ENCODE measurements at regions not wholly inside any gene's neighbourhood (a gene's known extent, or its start where the extent isn't known, plus 50 kb on each side); places are given as distances from the start of the nearest gene placed in this dataset.
"Not testable (repeated sequence)": the region's sequence is repeated elsewhere in the genome, so short reads cannot be mapped to it uniquely, and the experiment has no call there.

- H2BK12ac ChIP-seq (ENCODE audit: low read length in 2 of 2) = no peak overlapping the region
- H3K4me2 ChIP-seq (ENCODE audit: low read length, poor library complexity, severe bottlenecking) = no peak overlapping the region
- no peak overlapping the region for H2BK15ac ChIP-seq (ENCODE audit: low read depth, poor library complexity, severe bottlenecking)
- H3K9me3 ChIP-seq (ENCODE audit: control insufficient read depth, low read length) = no peaks in the 10 kb centered on the region
- no peak overlapping the region for H3K23ac ChIP-seq (ENCODE audit: low read length in 2 of 2)
- H3K4me1 ChIP-seq (ENCODE audit: control insufficient read depth, insufficient read depth, low read depth, low read length) = no peaks in the 10 kb centered on the region
- no peak overlapping the region for H2BK120ac ChIP-seq (ENCODE audit: low read depth, low read length)
- H2AK5ac ChIP-seq (ENCODE audit: low read length, severe bottlenecking) = no peak overlapping the region
- H3K14ac ChIP-seq (ENCODE audit: low read length in 2 of 2) = no peak overlapping the region
- no peak overlapping the region for H3K9ac ChIP-seq (ENCODE audit: low read length)
- H3K4me3 ChIP-seq (ENCODE audit: insufficient read depth in 1 of 2, low read depth in 1 of 2, low read length in 2 of 2) = no peak overlapping the region
- 69% methylated on average over 9 of the region's 9 CpGs for WGBS
- no peak overlapping the region for H2AFZ ChIP-seq (ENCODE audit: low read depth, low read length)
- H4K91ac ChIP-seq (ENCODE audit: low read length) = no peak overlapping the region
- no peak overlapping the region for H4K8ac ChIP-seq (ENCODE audit: low read length)
- DNase-seq = no peak
- H3K18ac ChIP-seq (ENCODE audit: low read depth in 1 of 2, low read length in 2 of 2) = no peak overlapping the region
- no peak overlapping the region for H3K27ac ChIP-seq (ENCODE audit: low read length, poor library complexity, severe bottlenecking)
- H3K27me3 ChIP-seq (ENCODE audit: control insufficient read depth in 1 of 2, insufficient read depth in 1 of 2, low read length in 2 of 2) = peaks cover 0 to 7% of the 10 kb centered on the region in 2 experiments
- H3K79me1 ChIP-seq (replicated peaks; ENCODE audit: low read length, poor library complexity, severe bottlenecking) = no peaks in the 10 kb centered on the region
- no peak overlapping the region for H2BK5ac ChIP-seq (ENCODE audit: low read depth, low read length, poor library complexity, severe bottlenecking)
- no peak overlapping the region for H3K4ac ChIP-seq (ENCODE audit: low read depth in 1 of 2, low read length in 2 of 2)
- no peaks in the 10 kb centered on the region for H3K36me3 ChIP-seq (ENCODE audit: control insufficient read depth in 1 of 2, insufficient read depth in 2 of 2, low read depth in 1 of 2, low read length in 2 of 2)
These were observed 74.5 kb upstream of the FGFR2 start for GRCh38 chr10:121672733-121673132.

- not testable (repeated sequence) for H3K9ac ChIP-seq (ENCODE audit: low read length); H3K27ac ChIP-seq (ENCODE audit: low read length, poor library complexity, severe bottlenecking); H3K23ac ChIP-seq (ENCODE audit: low read length in 2 of 2); H2BK5ac ChIP-seq (ENCODE audit: low read depth, low read length, poor library complexity, severe bottlenecking); H3K4me2 ChIP-seq (ENCODE audit: low read length, poor library complexity, severe bottlenecking); H2BK15ac ChIP-seq (ENCODE audit: low read depth, poor library complexity, severe bottlenecking); H3K27me3 ChIP-seq (ENCODE audit: control insufficient read depth in 1 of 2, insufficient read depth in 1 of 2, low read length in 2 of 2); H3K14ac ChIP-seq (ENCODE audit: low read length in 2 of 2); H3K4me1 ChIP-seq (ENCODE audit: control insufficient read depth, insufficient read depth, low read depth, low read length); H3K79me1 ChIP-seq (replicated peaks; ENCODE audit: low read length, poor library complexity, severe bottlenecking); H3K4me3 ChIP-seq (ENCODE audit: insufficient read depth in 1 of 2, low read depth in 1 of 2, low read length in 2 of 2); H3K36me3 ChIP-seq (ENCODE audit: control insufficient read depth in 1 of 2, insufficient read depth in 2 of 2, low read depth in 1 of 2, low read length in 2 of 2); H3K4ac ChIP-seq (ENCODE audit: low read depth in 1 of 2, low read length in 2 of 2); H4K8ac ChIP-seq (ENCODE audit: low read length); H2BK120ac ChIP-seq (ENCODE audit: low read depth, low read length); H3K9me3 ChIP-seq (ENCODE audit: control insufficient read depth, low read length); H2BK12ac ChIP-seq (ENCODE audit: low read length in 2 of 2); H2AK5ac ChIP-seq (ENCODE audit: low read length, severe bottlenecking); DNase-seq; H2AFZ ChIP-seq (ENCODE audit: low read depth, low read length); H4K91ac ChIP-seq (ENCODE audit: low read length); H3K18ac ChIP-seq (ENCODE audit: low read depth in 1 of 2, low read length in 2 of 2)
- WGBS = 94% methylated on average over 6 of the region's 7 CpGs
These were observed 71.6 kb upstream of the FGFR2 start for GRCh38 chr10:121669840-121670239.

- Histone ChIP-seq H2AFZ (ENCODE audit: low read depth, low read length) (no peak overlapping the region), H3K79me1 (replicated peaks; ENCODE audit: low read length, poor library complexity, severe bottlenecking) (no peaks in the 10 kb centered on the region), H2BK120ac (ENCODE audit: low read depth, low read length) (no peak overlapping the region), H2AK5ac (ENCODE audit: low read length, severe bottlenecking) (no peak overlapping the region), H3K23ac (ENCODE audit: low read length in 2 of 2) (no peak overlapping the region), H3K27me3 (ENCODE audit: control insufficient read depth in 1 of 2, insufficient read depth in 1 of 2, low read length in 2 of 2) (peaks cover 0 to 7% of the 10 kb centered on the region in 2 experiments), H2BK12ac (ENCODE audit: low read length in 2 of 2) (no peak overlapping the region), H3K27ac (ENCODE audit: low read length, poor library complexity, severe bottlenecking) (no peak overlapping the region), H3K14ac (ENCODE audit: low read length in 2 of 2) (no peak overlapping the region), H3K9ac (ENCODE audit: low read length) (no peak overlapping the region), H2BK5ac (ENCODE audit: low read depth, low read length, poor library complexity, severe bottlenecking) (no peak overlapping the region), H3K4me2 (ENCODE audit: low read length, poor library complexity, severe bottlenecking) (no peak overlapping the region), H2BK15ac (ENCODE audit: low read depth, poor library complexity, severe bottlenecking) (no peak overlapping the region), H3K18ac (ENCODE audit: low read depth in 1 of 2, low read length in 2 of 2) (no peak overlapping the region), H3K4me3 (ENCODE audit: insufficient read depth in 1 of 2, low read depth in 1 of 2, low read length in 2 of 2) (no peak overlapping the region), H3K4ac (ENCODE audit: low read depth in 1 of 2, low read length in 2 of 2) (no peak overlapping the region), H3K36me3 (ENCODE audit: control insufficient read depth in 1 of 2, insufficient read depth in 2 of 2, low read depth in 1 of 2, low read length in 2 of 2) (no peaks in the 10 kb centered on the region), H3K9me3 (ENCODE audit: control insufficient read depth, low read length) (no peaks in the 10 kb centered on the region), H4K8ac (ENCODE audit: low read length) (no peak overlapping the region), H3K4me1 (ENCODE audit: control insufficient read depth, insufficient read depth, low read depth, low read length) (no peaks in the 10 kb centered on the region), H4K91ac (ENCODE audit: low read length) (no peak overlapping the region)
- WGBS = 28% methylated on average over 5 of the region's 6 CpGs
- no peak for DNase-seq
These were observed 70.8 kb upstream of the FGFR2 start for GRCh38 chr10:121669028-121669374.

GRCh38 chr10:121668314-121669027 lies 70.2 kb upstream of the FGFR2 start:
- Histone ChIP-seq H3K79me1 (replicated peaks; ENCODE audit: low read length, poor library complexity, severe bottlenecking) (no peaks in the 10 kb centered on the region), H2BK15ac (ENCODE audit: low read depth, poor library complexity, severe bottlenecking) (no peak overlapping the region), H3K9ac (ENCODE audit: low read length) (no peak overlapping the region), H3K4ac (ENCODE audit: low read depth in 1 of 2, low read length in 2 of 2) (no peak overlapping the region), H3K9me3 (ENCODE audit: control insufficient read depth, low read length) (no peaks in the 10 kb centered on the region), H3K4me3 (ENCODE audit: insufficient read depth in 1 of 2, low read depth in 1 of 2, low read length in 2 of 2) (no peak overlapping the region), H3K14ac (ENCODE audit: low read length in 2 of 2) (no peak overlapping the region), H2BK12ac (ENCODE audit: low read length in 2 of 2) (no peak overlapping the region), H3K27me3 (ENCODE audit: control insufficient read depth in 1 of 2, insufficient read depth in 1 of 2, low read length in 2 of 2) (peaks cover 0 to 7% of the 10 kb centered on the region in 2 experiments), H3K36me3 (ENCODE audit: control insufficient read depth in 1 of 2, insufficient read depth in 2 of 2, low read depth in 1 of 2, low read length in 2 of 2) (no peaks in the 10 kb centered on the region), H2BK5ac (ENCODE audit: low read depth, low read length, poor library complexity, severe bottlenecking) (no peak overlapping the region), H4K91ac (ENCODE audit: low read length) (no peak overlapping the region), H3K4me2 (ENCODE audit: low read length, poor library complexity, severe bottlenecking) (peak overlapping the region; percentile 31), H3K23ac (ENCODE audit: low read length in 2 of 2) (no peak overlapping the region), H2AFZ (ENCODE audit: low read depth, low read length) (no peak overlapping the region), H2AK5ac (ENCODE audit: low read length, severe bottlenecking) (no peak overlapping the region), H3K18ac (ENCODE audit: low read depth in 1 of 2, low read length in 2 of 2) (no peak overlapping the region), H4K8ac (ENCODE audit: low read length) (no peak overlapping the region), H2BK120ac (ENCODE audit: low read depth, low read length) (no peak overlapping the region), H3K4me1 (ENCODE audit: control insufficient read depth, insufficient read depth, low read depth, low read length) (no peaks in the 10 kb centered on the region), H3K27ac (ENCODE audit: low read length, poor library complexity, severe bottlenecking) (peak overlapping the region; percentile 33)
- DNase-seq = no peak
- 3% methylated on average over 9 of the region's 9 CpGs for WGBS
